ENCODE measurements at regions not wholly inside any gene's neighbourhood (a gene's known extent, or its start where the extent isn't known, plus 50 kb on each side); places are given as distances from the start of the nearest gene placed in this dataset.

DNA sequence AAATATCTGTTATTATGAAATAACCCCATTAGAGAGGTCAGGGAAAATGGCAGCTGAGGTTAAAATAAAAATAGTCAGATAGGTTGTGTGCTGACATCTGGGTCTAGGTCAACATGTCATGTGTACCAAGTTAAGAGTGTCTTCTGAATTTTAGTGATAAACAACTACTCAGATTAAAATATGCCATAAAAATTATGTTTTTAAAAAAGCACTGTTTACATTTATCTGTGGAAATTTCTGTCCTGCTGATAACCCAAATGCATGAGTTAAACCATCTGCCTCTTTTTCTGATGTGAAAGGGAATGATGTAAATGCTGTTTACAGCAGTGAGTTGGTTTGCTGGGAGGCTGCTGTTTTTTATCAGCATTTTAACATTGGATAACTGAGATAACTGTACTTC lies 361.2 kb upstream of the TARS1 start:
- intact Hi-C loops (cut with DNase I), result no loop called here
- no peak overlapping the region for H3K27ac ChIP-seq

DNA sequence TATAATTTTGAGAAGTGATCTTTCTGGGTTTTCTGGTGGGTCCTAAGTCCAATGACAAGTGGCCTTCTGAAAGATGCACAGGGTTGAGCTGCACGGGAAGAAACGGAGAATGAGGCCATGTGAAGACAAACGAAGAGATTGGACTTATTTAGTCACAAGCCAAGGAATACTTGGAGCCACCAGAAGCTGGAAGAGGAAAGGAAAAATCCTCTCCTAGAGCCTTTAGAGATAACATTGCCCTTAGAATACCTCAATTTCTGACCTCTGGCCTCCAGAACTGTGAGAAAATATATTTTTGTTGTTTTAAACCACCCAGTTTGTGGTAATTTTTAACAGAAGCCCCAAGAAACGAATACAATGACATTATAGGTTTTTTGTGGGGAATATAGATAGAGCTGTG lies 360.5 kb upstream of the TARS1 start:
- H3K4me1 ChIP-seq, result no peaks in the 10 kb centered on the region
- H3K27me3 ChIP-seq, result no peaks in the 10 kb centered on the region
- no peaks in the 10 kb centered on the region for H3K36me3 ChIP-seq
- no peaks in the 10 kb centered on the region for H3K9me3 ChIP-seq
- no peak for DNase-seq (ENCODE audit: extremely low spot score in 2 of 2)
- no peak overlapping the region for H3K4me3 ChIP-seq
- no peak overlapping the region for H3K27ac ChIP-seq
- intact Hi-C loops (cut with DNase I), result no loop called here
- TF ChIP-seq POLR2A (IDR thresholded peaks at IDR 0.05) (no peak), POLR2AphosphoS5 (IDR thresholded peaks at IDR 0.05; ENCODE audit: insufficient read depth in 1 of 2, low read depth in 1 of 2) (no peak)
- TF ChIP-seq, protein P1, sequence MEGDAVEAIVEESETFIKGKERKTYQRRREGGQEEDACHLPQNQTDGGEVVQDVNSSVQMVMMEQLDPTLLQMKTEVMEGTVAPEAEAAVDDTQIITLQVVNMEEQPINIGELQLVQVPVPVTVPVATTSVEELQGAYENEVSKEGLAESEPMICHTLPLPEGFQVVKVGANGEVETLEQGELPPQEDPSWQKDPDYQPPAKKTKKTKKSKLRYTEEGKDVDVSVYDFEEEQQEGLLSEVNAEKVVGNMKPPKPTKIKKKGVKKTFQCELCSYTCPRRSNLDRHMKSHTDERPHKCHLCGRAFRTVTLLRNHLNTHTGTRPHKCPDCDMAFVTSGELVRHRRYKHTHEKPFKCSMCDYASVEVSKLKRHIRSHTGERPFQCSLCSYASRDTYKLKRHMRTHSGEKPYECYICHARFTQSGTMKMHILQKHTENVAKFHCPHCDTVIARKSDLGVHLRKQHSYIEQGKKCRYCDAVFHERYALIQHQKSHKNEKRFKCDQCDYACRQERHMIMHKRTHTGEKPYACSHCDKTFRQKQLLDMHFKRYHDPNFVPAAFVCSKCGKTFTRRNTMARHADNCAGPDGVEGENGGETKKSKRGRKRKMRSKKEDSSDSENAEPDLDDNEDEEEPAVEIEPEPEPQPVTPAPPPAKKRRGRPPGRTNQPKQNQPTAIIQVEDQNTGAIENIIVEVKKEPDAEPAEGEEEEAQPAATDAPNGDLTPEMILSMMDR (IDR thresholded peaks at IDR 0.05), result no peak

More for the DNA sequence above, 361.2 kb upstream of the TARS1 start:
- Histone ChIP-seq H3K9me3 (no peaks in the 10 kb centered on the region), H3K27me3 (no peaks in the 10 kb centered on the region), H3K4me1 (no peaks in the 10 kb centered on the region), H3K4me3 (no peak overlapping the region), H3K36me3 (no peaks in the 10 kb centered on the region)
- TF ChIP-seq POLR2A (IDR thresholded peaks at IDR 0.05) (no peak), POLR2AphosphoS5 (IDR thresholded peaks at IDR 0.05; ENCODE audit: insufficient read depth in 1 of 2, low read depth in 1 of 2) (peak in 1 of 2 donors; percentile 15)
- TF ChIP-seq, protein P1 (IDR thresholded peaks at IDR 0.05), result no peak
- no peak for DNase-seq (ENCODE audit: extremely low spot score in 2 of 2)

DNA sequence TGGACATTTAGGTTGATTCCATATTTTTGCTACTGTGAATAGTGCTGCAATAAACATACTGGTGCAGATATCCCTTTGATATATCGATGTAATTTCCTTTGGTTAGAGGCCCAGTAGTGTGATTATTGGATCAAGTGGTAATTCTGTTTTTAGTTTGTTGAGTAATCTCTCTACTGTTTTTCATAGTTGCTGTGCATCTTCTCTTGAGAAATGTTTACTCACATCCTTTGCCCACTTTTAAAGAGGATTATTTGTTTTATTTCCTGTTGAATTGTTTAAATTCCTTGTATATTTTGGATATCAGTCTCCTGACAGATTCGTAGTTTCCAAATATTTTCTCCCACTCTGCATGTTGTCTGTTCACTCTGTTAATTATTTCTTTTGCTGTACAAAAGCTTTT lies 352.6 kb upstream of the TARS1 start:
- no peaks in the 10 kb centered on the region for H3K9me3 ChIP-seq
- H3K4me3 ChIP-seq, result no peak overlapping the region
- TF ChIP-seq, protein P1 (IDR thresholded peaks at IDR 0.05), result no peak
- no peak for TF ChIP-seq POLR2A (IDR thresholded peaks at IDR 0.05)
- no peak for TF ChIP-seq POLR2AphosphoS5 (IDR thresholded peaks at IDR 0.05; ENCODE audit: insufficient read depth in 1 of 2, low read depth in 1 of 2)
- H3K27me3 ChIP-seq, result no peaks in the 10 kb centered on the region
- DNase-seq (ENCODE audit: extremely low spot score in 2 of 2), result no peak
- no peaks in the 10 kb centered on the region for H3K36me3 ChIP-seq
- intact Hi-C loops (cut with DNase I), result no loop called here
- H3K27ac ChIP-seq, result no peak overlapping the region
- no peaks in the 10 kb centered on the region for H3K4me1 ChIP-seq

DNA sequence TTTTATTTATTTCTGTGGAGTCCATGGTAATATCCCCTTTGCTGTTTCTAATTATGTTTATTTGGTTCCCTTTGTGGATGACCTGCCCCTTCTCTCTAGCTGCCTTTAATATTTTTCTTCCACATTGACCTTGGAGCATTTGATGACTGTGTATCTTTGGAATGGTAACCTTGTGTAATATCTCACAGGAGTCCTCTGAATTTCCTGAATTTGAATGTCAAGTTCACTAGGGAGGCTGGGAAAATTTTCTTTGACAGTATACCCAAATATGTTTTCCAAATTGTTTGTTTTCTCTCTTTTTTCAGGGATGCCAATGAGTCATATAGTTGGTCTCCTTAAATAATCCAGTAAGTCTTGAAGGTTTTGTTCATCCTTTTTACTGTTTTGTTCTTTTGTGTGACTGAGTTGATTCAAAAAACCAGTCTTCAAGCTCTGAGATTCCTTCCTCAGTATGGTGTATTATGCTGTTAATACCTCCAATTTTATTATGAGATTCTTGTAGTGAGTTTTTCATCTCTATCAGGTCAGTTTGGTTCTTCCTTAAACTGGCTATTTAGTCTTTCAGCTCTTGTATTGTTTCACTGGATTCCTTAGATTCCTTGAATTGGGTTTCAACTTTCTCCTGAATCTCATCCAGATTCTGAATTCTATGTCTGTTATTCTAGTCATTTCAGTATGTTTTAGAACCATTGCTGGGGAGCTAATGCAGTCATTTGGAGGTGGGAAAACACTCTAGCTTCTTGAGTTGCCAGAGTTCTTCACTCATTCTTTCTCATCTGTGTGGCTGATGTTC lies 349.0 kb upstream of the TARS1 start:
- no peak overlapping the region for H3K27ac ChIP-seq
- H3K4me3 ChIP-seq, result no peak overlapping the region
- DNase-seq (ENCODE audit: extremely low spot score in 2 of 2), result no peak
- intact Hi-C loops (cut with DNase I), result no loop called here
- TF ChIP-seq, protein P1 (IDR thresholded peaks at IDR 0.05), result no peak
- TF ChIP-seq POLR2AphosphoS5 (IDR thresholded peaks at IDR 0.05; ENCODE audit: insufficient read depth in 1 of 2, low read depth in 1 of 2), result no peak
- no peak for TF ChIP-seq POLR2A (IDR thresholded peaks at IDR 0.05)
- no peaks in the 10 kb centered on the region for H3K4me1 ChIP-seq
- H3K27me3 ChIP-seq, result no peaks in the 10 kb centered on the region
- no peaks in the 10 kb centered on the region for H3K9me3 ChIP-seq
- H3K36me3 ChIP-seq, result no peaks in the 10 kb centered on the region

DNA sequence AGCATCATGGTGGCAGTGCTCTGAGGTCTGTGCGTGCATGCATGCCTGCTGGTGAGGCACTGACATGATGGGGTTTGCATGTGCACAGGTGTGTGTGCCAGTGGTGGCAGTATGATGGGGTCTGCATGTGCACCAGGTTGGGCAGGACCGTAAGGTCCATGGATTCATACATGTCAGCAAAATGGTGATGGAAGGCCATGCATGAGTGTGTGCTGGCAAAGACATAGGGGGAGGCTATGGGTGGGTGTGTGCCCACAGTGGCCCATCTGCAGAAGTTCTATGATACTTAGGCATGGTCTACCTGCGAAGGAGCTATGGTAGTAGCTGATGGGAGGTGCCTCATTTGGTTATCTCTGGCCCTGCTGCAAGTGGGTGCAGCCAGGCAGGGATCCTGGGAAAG lies 348.0 kb upstream of the TARS1 start:
- H3K27me3 ChIP-seq, result no peaks in the 10 kb centered on the region
- TF ChIP-seq POLR2A (IDR thresholded peaks at IDR 0.05) (no peak), POLR2AphosphoS5 (IDR thresholded peaks at IDR 0.05; ENCODE audit: insufficient read depth in 1 of 2, low read depth in 1 of 2) (no peak)
- TF ChIP-seq, protein P1 (IDR thresholded peaks at IDR 0.05), result no peak
- no peak for DNase-seq (ENCODE audit: extremely low spot score in 2 of 2)
- H3K36me3 ChIP-seq, result no peaks in the 10 kb centered on the region
- H3K27ac ChIP-seq, result no peak overlapping the region
- H3K4me1 ChIP-seq, result no peaks in the 10 kb centered on the region
- H3K4me3 ChIP-seq, result no peak overlapping the region
- no peaks in the 10 kb centered on the region for H3K9me3 ChIP-seq
- intact Hi-C loops (cut with DNase I), result no loop called here

All from vagina (tissue), 2 donors.